ENCODE measurements at regions not wholly inside any gene's neighbourhood (a gene's known extent, or its start where the extent isn't known, plus 50 kb on each side); places are given as distances from the start of the nearest gene placed in this dataset.

GRCh38 chr5:165360366-165360765 lies 1854.9 kb downstream of the MAT2B start:
- Mint-ChIP-seq H3K27ac (no peak overlapping the region), H3K36me3 (ENCODE audit: low read depth) (no peaks in the 10 kb centered on the region), H3K27me3 (no peaks in the 10 kb centered on the region), H3K4me3 (no peak overlapping the region), H3K4me1 (ENCODE audit: low read depth) (no peaks in the 10 kb centered on the region), H3K9me3 (no peaks in the 10 kb centered on the region)
- ATAC-seq (no peak), DNase-seq (no peak)
- intact Hi-C loops (cut with micrococcal nuclease), result no loop called here
- no peak for TF ChIP-seq CTCF (IDR thresholded peaks at IDR 0.05)
- ChIA-PET POLR2A (no interaction called here), CTCF (no interaction called here)

GRCh38 chr5:165360784-165361542 lies 1855.5 kb downstream of the MAT2B start:
- no peak for ATAC-seq
- POLR2A ChIA-PET, result no interaction called here
- CTCF ChIA-PET, result no interaction called here

GRCh38 chr5:165370233-165370632 lies 1864.8 kb downstream of the MAT2B start:
- intact Hi-C loops (cut with micrococcal nuclease), result no loop called here
- CTCF ChIA-PET, result no interaction called here
- H3K36me3 Mint-ChIP-seq (ENCODE audit: low read depth), result no peaks in the 10 kb centered on the region
- POLR2A ChIA-PET, result no interaction called here
- no peak for DNase-seq
- H3K4me1 Mint-ChIP-seq (ENCODE audit: low read depth), result no peaks in the 10 kb centered on the region
- no peak overlapping the region for H3K4me3 Mint-ChIP-seq
- H3K9me3 Mint-ChIP-seq, result no peaks in the 10 kb centered on the region
- H3K27ac Mint-ChIP-seq, result no peak overlapping the region
- no peaks in the 10 kb centered on the region for H3K27me3 Mint-ChIP-seq
- no peak for ATAC-seq
- TF ChIP-seq CTCF (IDR thresholded peaks at IDR 0.05), result no peak

More at GRCh38 chr5:165360784-165361542, 1855.5 kb downstream of the MAT2B start:
- H3K4me1 Mint-ChIP-seq (ENCODE audit: low read depth), result no peaks in the 10 kb centered on the region
- no peaks in the 10 kb centered on the region for H3K36me3 Mint-ChIP-seq (ENCODE audit: low read depth)
- no peaks in the 10 kb centered on the region for H3K27me3 Mint-ChIP-seq
- intact Hi-C loops (cut with micrococcal nuclease), result no loop called here
- no peak overlapping the region for H3K27ac Mint-ChIP-seq
- H3K9me3 Mint-ChIP-seq, result no peaks in the 10 kb centered on the region
- H3K4me3 Mint-ChIP-seq, result no peak overlapping the region
- no peak for DNase-seq
- no peak for TF ChIP-seq CTCF (IDR thresholded peaks at IDR 0.05)

- H3K4me3 Mint-ChIP-seq, result no peak overlapping the region
- H3K27ac Mint-ChIP-seq, result no peak overlapping the region
- POLR2A ChIA-PET, result no interaction called here
- H3K27me3 Mint-ChIP-seq, result no peaks in the 10 kb centered on the region
- intact Hi-C loops (cut with micrococcal nuclease), result no loop called here
- no peaks in the 10 kb centered on the region for H3K9me3 Mint-ChIP-seq
- no peak for DNase-seq
- no peak for ATAC-seq
- CTCF ChIA-PET, result no interaction called here
- no peaks in the 10 kb centered on the region for H3K4me1 Mint-ChIP-seq (ENCODE audit: low read depth)
- no peak for TF ChIP-seq CTCF (IDR thresholded peaks at IDR 0.05)
- H3K36me3 Mint-ChIP-seq (ENCODE audit: low read depth), result no peaks in the 10 kb centered on the region
Measured at GRCh38 chr5:165370794-165371193, 1865.4 kb downstream of the MAT2B start.

GRCh38 chr5:165375201-165375600 lies 1869.8 kb downstream of the MAT2B start:
- Mint-ChIP-seq H3K4me3 (no peak overlapping the region), H3K27ac (no peak overlapping the region), H3K4me1 (ENCODE audit: low read depth) (no peaks in the 10 kb centered on the region), H3K36me3 (ENCODE audit: low read depth) (no peaks in the 10 kb centered on the region), H3K9me3 (no peaks in the 10 kb centered on the region), H3K27me3 (no peaks in the 10 kb centered on the region)
- ATAC-seq (no peak), DNase-seq (no peak)
- ChIA-PET POLR2A (no interaction called here), CTCF (no interaction called here)
- intact Hi-C loops (cut with micrococcal nuclease), result no loop called here
- no peak for TF ChIP-seq CTCF (IDR thresholded peaks at IDR 0.05)

All from activated CD8-positive, alpha-beta T cell treated with anti-CD3 and anti-CD28 coated beads for 36 hours (primary cell).